ENCODE measurements at regions not wholly inside any gene's neighbourhood (a gene's known extent, or its start where the extent isn't known, plus 50 kb on each side); places are given as distances from the start of the nearest gene placed in this dataset.

- Histone ChIP-seq H3K36me3 (ENCODE audit: control insufficient read depth, low read length) (no peaks in the 10 kb centered on the region), H3K9me2 (replicated peaks; ENCODE audit: control insufficient read depth, low read length) (no peaks in the 10 kb centered on the region), H3K27ac (ENCODE audit: low read depth, low read length) (no peak overlapping the region), H3K4me3 (ENCODE audit: low read length) (no peak overlapping the region), H3F3A (ENCODE audit: control insufficient read depth, insufficient read depth) (no peaks in the 10 kb centered on the region), H3K9me3 (ENCODE audit: control insufficient read depth, insufficient read depth, low read length) (no peaks in the 10 kb centered on the region), H3K4me1 (ENCODE audit: control insufficient read depth, low read length) (no peaks in the 10 kb centered on the region), H4K20me1 (ENCODE audit: control insufficient read depth, insufficient read depth, low read depth, low read length) (no peaks in the 10 kb centered on the region), H3K4me2 (ENCODE audit: low read length) (no peak overlapping the region), H3K27me3 (ENCODE audit: control insufficient read depth, low read length) (no peaks in the 10 kb centered on the region), H3K79me2 (ENCODE audit: control insufficient read depth, low read length) (no peaks in the 10 kb centered on the region)
- TF ChIP-seq CTCF (IDR thresholded peaks at IDR 0.05; ENCODE audit: low read depth, low read length, poor library complexity, severe bottlenecking) (no peak), EZH2phosphoT487 (IDR thresholded peaks at IDR 0.05; ENCODE audit: borderline replicate concordance, low read length) (no peak)
These were observed 381.1 kb downstream of the FLRT2 start for GRCh38 chr14:85911044-85911443.

GRCh38 chr14:85909581-85909980, 379.6 kb downstream of the FLRT2 start:
- H4K20me1 ChIP-seq (ENCODE audit: control insufficient read depth, insufficient read depth, low read depth, low read length), result no peaks in the 10 kb centered on the region
- H3K4me2 ChIP-seq (ENCODE audit: low read length), result no peak overlapping the region

GRCh38 chr14:85907536-85907935, 377.6 kb downstream of the FLRT2 start:
- Histone ChIP-seq H3K4me1 (ENCODE audit: control insufficient read depth, low read length) (no peaks in the 10 kb centered on the region), H3K27ac (ENCODE audit: low read depth, low read length) (no peak overlapping the region), H3K79me2 (ENCODE audit: control insufficient read depth, low read length) (no peaks in the 10 kb centered on the region), H4K20me1 (ENCODE audit: control insufficient read depth, insufficient read depth, low read depth, low read length) (no peaks in the 10 kb centered on the region), H3K4me2 (ENCODE audit: low read length) (no peak overlapping the region), H3K27me3 (ENCODE audit: control insufficient read depth, low read length) (no peaks in the 10 kb centered on the region), H3K4me3 (ENCODE audit: low read length) (no peak overlapping the region), H3K36me3 (ENCODE audit: control insufficient read depth, low read length) (no peaks in the 10 kb centered on the region), H3F3A (ENCODE audit: control insufficient read depth, insufficient read depth) (no peaks in the 10 kb centered on the region), H3K9me2 (replicated peaks; ENCODE audit: control insufficient read depth, low read length) (no peaks in the 10 kb centered on the region), H3K9me3 (ENCODE audit: control insufficient read depth, insufficient read depth, low read length) (no peaks in the 10 kb centered on the region)
- TF ChIP-seq CTCF (IDR thresholded peaks at IDR 0.05; ENCODE audit: low read depth, low read length, poor library complexity, severe bottlenecking) (no peak), EZH2phosphoT487 (IDR thresholded peaks at IDR 0.05; ENCODE audit: borderline replicate concordance, low read length) (no peak)

More at GRCh38 chr14:85909581-85909980, 379.6 kb downstream of the FLRT2 start:
- Histone ChIP-seq H3K4me3 (ENCODE audit: low read length) (no peak overlapping the region), H3K79me2 (ENCODE audit: control insufficient read depth, low read length) (no peaks in the 10 kb centered on the region), H3K27ac (ENCODE audit: low read depth, low read length) (no peak overlapping the region), H3F3A (ENCODE audit: control insufficient read depth, insufficient read depth) (no peaks in the 10 kb centered on the region), H3K9me3 (ENCODE audit: control insufficient read depth, insufficient read depth, low read length) (no peaks in the 10 kb centered on the region), H3K4me1 (ENCODE audit: control insufficient read depth, low read length) (no peaks in the 10 kb centered on the region), H3K36me3 (ENCODE audit: control insufficient read depth, low read length) (no peaks in the 10 kb centered on the region), H3K9me2 (replicated peaks; ENCODE audit: control insufficient read depth, low read length) (no peaks in the 10 kb centered on the region), H3K27me3 (ENCODE audit: control insufficient read depth, low read length) (no peaks in the 10 kb centered on the region)
- TF ChIP-seq EZH2phosphoT487 (IDR thresholded peaks at IDR 0.05; ENCODE audit: borderline replicate concordance, low read length) (no peak), CTCF (IDR thresholded peaks at IDR 0.05; ENCODE audit: low read depth, low read length, poor library complexity, severe bottlenecking) (no peak)

- no peaks in the 10 kb centered on the region for H4K20me1 ChIP-seq (ENCODE audit: control insufficient read depth, insufficient read depth, low read depth, low read length)
- H3K27me3 ChIP-seq (ENCODE audit: control insufficient read depth, low read length), result no peaks in the 10 kb centered on the region
- H3K36me3 ChIP-seq (ENCODE audit: control insufficient read depth, low read length), result no peaks in the 10 kb centered on the region
- H3K9me3 ChIP-seq (ENCODE audit: control insufficient read depth, insufficient read depth, low read length), result no peaks in the 10 kb centered on the region
- H3K27ac ChIP-seq (ENCODE audit: low read depth, low read length), result no peak overlapping the region
- H3K9me2 ChIP-seq (replicated peaks; ENCODE audit: control insufficient read depth, low read length), result no peaks in the 10 kb centered on the region
- no peaks in the 10 kb centered on the region for H3K4me1 ChIP-seq (ENCODE audit: control insufficient read depth, low read length)
- H3F3A ChIP-seq (ENCODE audit: control insufficient read depth, insufficient read depth), result no peaks in the 10 kb centered on the region
- no peak overlapping the region for H3K4me3 ChIP-seq (ENCODE audit: low read length)
- no peaks in the 10 kb centered on the region for H3K79me2 ChIP-seq (ENCODE audit: control insufficient read depth, low read length)
- TF ChIP-seq CTCF (IDR thresholded peaks at IDR 0.05; ENCODE audit: low read depth, low read length, poor library complexity, severe bottlenecking), result no peak
- no peak for TF ChIP-seq EZH2phosphoT487 (IDR thresholded peaks at IDR 0.05; ENCODE audit: borderline replicate concordance, low read length)
- no peak overlapping the region for H3K4me2 ChIP-seq (ENCODE audit: low read length)
These were observed 367.9 kb downstream of the FLRT2 start for GRCh38 chr14:85897808-85898207.
